HG03457 (cell line): ENCODE measurements at regions not wholly inside any gene's neighbourhood (a gene's known extent, or its start where the extent isn't known, plus 50 kb on each side); places are given as distances from the start of the nearest gene placed in this dataset.
"Not testable (repeated sequence)": the region's sequence is repeated elsewhere in the genome, so short reads cannot be mapped to it uniquely, and the experiment has no call there.

Experiments used
- ATAC-seq: cut with Tn5 transposase; IDR thresholded peaks from one replicate; pipeline ENCODE4 v1.9.1; 2021; ENCODE audit warnings: moderate number of reproducible peaks; ENCODE audit not compliant: unreplicated experiment

- ATAC-seq: not testable (repeated sequence)
These were observed 603.0 kb upstream of the MARCKS start for GRCh38 chr6:113254194-113254593.

GRCh38 chr6:113258771-113259170, 598.4 kb upstream of the MARCKS start:
- ATAC-seq: no peak

- no peak for ATAC-seq
These were observed 585.7 kb upstream of the MARCKS start for GRCh38 chr6:113271437-113271836.

GRCh38 chr6:113276601-113277000, 580.5 kb upstream of the MARCKS start:
- no peak for ATAC-seq

GRCh38 chr6:113277111-113277510, 580.0 kb upstream of the MARCKS start:
- ATAC-seq: no peak

- ATAC-seq: no peak
These were observed 576.1 kb upstream of the MARCKS start for GRCh38 chr6:113281014-113281413.

- no peak for ATAC-seq
These were observed 575.7 kb upstream of the MARCKS start for GRCh38 chr6:113281431-113281830.

- peak; percentile 64 for ATAC-seq
These were observed 569.7 kb upstream of the MARCKS start for GRCh38 chr6:113287396-113287795.

GRCh38 chr6:113288409-113288808, 568.7 kb upstream of the MARCKS start:
- ATAC-seq: no peak

- ATAC-seq: no peak
These were observed 568.0 kb upstream of the MARCKS start for GRCh38 chr6:113289166-113289565.

- ATAC-seq: no peak
These were observed 566.5 kb upstream of the MARCKS start for GRCh38 chr6:113290684-113291083.

- no peak for ATAC-seq
These were observed 565.2 kb upstream of the MARCKS start for GRCh38 chr6:113291751-113292445.

GRCh38 chr6:113292646-113293422, 564.3 kb upstream of the MARCKS start:
- ATAC-seq: no peak

- no peak for ATAC-seq
These were observed 563.8 kb upstream of the MARCKS start for GRCh38 chr6:113293423-113293740.

GRCh38 chr6:113299531-113299930, 557.6 kb upstream of the MARCKS start:
- no peak for ATAC-seq

GRCh38 chr6:113301651-113302050, 555.5 kb upstream of the MARCKS start:
- ATAC-seq: no peak

- ATAC-seq: no peak
These were observed 553.0 kb upstream of the MARCKS start for GRCh38 chr6:113304116-113304515.

- ATAC-seq: peak; percentile 92
These were observed 550.5 kb upstream of the MARCKS start for GRCh38 chr6:113306552-113307145.

- no peak for ATAC-seq
These were observed 548.9 kb upstream of the MARCKS start for GRCh38 chr6:113308266-113308665.

GRCh38 chr6:113313841-113314240, 543.3 kb upstream of the MARCKS start:
- no peak for ATAC-seq

- ATAC-seq: no peak
These were observed 542.0 kb upstream of the MARCKS start for GRCh38 chr6:113315165-113315564.

GRCh38 chr6:113315879-113316278, 541.3 kb upstream of the MARCKS start:
- no peak for ATAC-seq
